SK-N-SH treated with all-trans-retinoic acid at 6 μM for 48 hours (cell line): ENCODE measurements at regions not wholly inside any gene's neighbourhood (a gene's known extent, or its start where the extent isn't known, plus 50 kb on each side); places are given as distances from the start of the nearest gene placed in this dataset.

ENCODE experiments used
- ATAC-seq: fragments of 200-7000 bp; cut with Tn5 transposase; 3 replicates; pipeline ENCODE4 v1.9.1; 2020; ENCODE audit warnings: mild to moderate bottlenecking, moderate library complexity
- ARNTL ChIP-seq: fragments of 450-650 bp; formaldehyde crosslinking; IDR thresholded peaks from 2 replicates; pipeline ENCODE4 v1.5.0; 2020; ENCODE audit warnings: low read depth, mild to moderate bottlenecking, moderate library complexity, borderline replicate concordance
- CREB5 ChIP-seq: fragments of 250-450 bp; sonication (Bioruptor Pico); IDR thresholded peaks from 2 replicates; pipeline ENCODE4 v1.5.1; 2020; ENCODE audit warnings: low read depth, mild to moderate bottlenecking, moderate library complexity
- CSDC2 ChIP-seq: fragments of 250-450 bp; sonication (Bioruptor Pico); IDR thresholded peaks from 2 replicates; pipeline ENCODE4 v1.5.0; 2020; ENCODE audit warnings: mild to moderate bottlenecking, moderate library complexity
- ESRRG ChIP-seq: fragments of 250-450 bp; sonication (Bioruptor Pico); IDR thresholded peaks from 2 replicates; pipeline ENCODE4 v1.6.1; 2021; ENCODE audit warnings: mild to moderate bottlenecking
- GLIS3 ChIP-seq: fragments of 250-450 bp; sonication (Bioruptor Pico); IDR thresholded peaks from 2 replicates; pipeline ENCODE4 v1.5.0; 2020; ENCODE audit warnings: mild to moderate bottlenecking, moderate library complexity
- OSR1 ChIP-seq: fragments of 250-450 bp; sonication (Bioruptor Pico); IDR thresholded peaks from 2 replicates; pipeline ENCODE4 v1.8.0; 2022; ENCODE audit warnings: moderate library complexity, mild to moderate bottlenecking, inconsistent platforms
- PATZ1 ChIP-seq: fragments of 250-450 bp; sonication (Bioruptor Pico); IDR thresholded peaks from 2 replicates; pipeline ENCODE4 v1.8.0; 2020; ENCODE audit warnings: mild to moderate bottlenecking, moderate library complexity, borderline replicate concordance
- POU6F1 ChIP-seq: fragments of 250-450 bp; sonication (Bioruptor Pico); IDR thresholded peaks from 2 replicates; pipeline ENCODE4 v1.8.0; 2021; ENCODE audit warnings: low read depth, mild to moderate bottlenecking, moderate library complexity, borderline replicate concordance
- PPARA ChIP-seq: fragments of 250-450 bp; sonication (Bioruptor Pico); IDR thresholded peaks from 2 replicates; pipeline ENCODE4 v1.5.0; 2020; ENCODE audit warnings: mild to moderate bottlenecking, borderline replicate concordance
- RARB ChIP-seq: fragments of 250-450 bp; sonication (Bioruptor Pico); IDR thresholded peaks from 2 replicates; pipeline ENCODE4 v1.8.0; 2021; ENCODE audit warnings: mild to moderate bottlenecking, moderate library complexity
- SNAI2 ChIP-seq: fragments of 250-450 bp; sonication (Bioruptor Pico); IDR thresholded peaks from 2 replicates; pipeline ENCODE4 v1.5.0; 2020; ENCODE audit warnings: mild to moderate bottlenecking, moderate library complexity
- TOX ChIP-seq: fragments of 250-450 bp; sonication (Bioruptor Pico); IDR thresholded peaks from 2 replicates; pipeline ENCODE4 v1.8.0; 2021; ENCODE audit warnings: mild to moderate bottlenecking, moderate library complexity, borderline replicate concordance
- TSHZ2 ChIP-seq: fragments of 250-450 bp; sonication (Bioruptor Pico); IDR thresholded peaks from 2 replicates; pipeline ENCODE4 v1.5.0; 2020; ENCODE audit warnings: mild to moderate bottlenecking, moderate library complexity
- ZC3H10 ChIP-seq: fragments of 250-450 bp; sonication (Bioruptor Pico); IDR thresholded peaks from 2 replicates; pipeline ENCODE4 v1.5.1; 2021; ENCODE audit warnings: mild to moderate bottlenecking, moderate library complexity
- ZFP3 ChIP-seq: fragments of 250-450 bp; sonication (Bioruptor Pico); IDR thresholded peaks from 2 replicates; pipeline ENCODE4 v1.5.0; 2020; ENCODE audit warnings: mild to moderate bottlenecking, moderate library complexity
- ZFP30 ChIP-seq: fragments of 450-650 bp; formaldehyde crosslinking; IDR thresholded peaks from 2 replicates; pipeline ENCODE4 v1.5.0; 2022; ENCODE audit warnings: mild to moderate bottlenecking, moderate library complexity
- ZNF565 ChIP-seq: fragments of 450-650 bp; formaldehyde crosslinking; conservative IDR thresholded peaks from 2 replicates; pipeline ENCODE4 v1.5.0; 2020; ENCODE audit warnings: low read depth, mild to moderate bottlenecking, moderate library complexity
- ZNF70 ChIP-seq: fragments of 450-650 bp; formaldehyde crosslinking; IDR thresholded peaks from 2 replicates; pipeline ENCODE4 v1.5.0; 2020; ENCODE audit warnings: mild to moderate bottlenecking, moderate library complexity

- no peak for TF ChIP-seq POU6F1 (CRISPR knock-in tag)
- TF ChIP-seq PPARA: no peak
- no peak for TF ChIP-seq CREB5 (CRISPR knock-in tag)
- TF ChIP-seq OSR1 (CRISPR knock-in tag): no peak
- no peak for TF ChIP-seq RARB (CRISPR knock-in tag)
- TF ChIP-seq, all 23 proteins: peak for 0
These were observed 136.6 kb upstream of the FAM47B start (continued) for GRCh38 chrX:34805951-34806350.

GRCh38 chrX:34809096-34809495, 133.5 kb upstream of the FAM47B start:
- no peak for TF ChIP-seq ZNF70 (CRISPR knock-in tag)
- no peak for TF ChIP-seq ZC3H10 (CRISPR knock-in tag)
- no peak for TF ChIP-seq TSHZ2
- no peak for TF ChIP-seq PATZ1 (CRISPR knock-in tag)
- no peak for TF ChIP-seq CSDC2 (CRISPR knock-in tag)
- no peak for TF ChIP-seq GLIS3
- no peak for TF ChIP-seq ZFP30 (CRISPR knock-in tag)
- TF ChIP-seq ZFP3 (CRISPR knock-in tag): no peak
- TF ChIP-seq OSR1 (CRISPR knock-in tag): no peak
- TF ChIP-seq TOX (CRISPR knock-in tag): no peak
- no peak for TF ChIP-seq ZNF565 (CRISPR knock-in tag)
- ATAC-seq: no peak

- TF ChIP-seq GLIS3 (no peak), ZFP30 (CRISPR knock-in tag) (no peak), ZC3H10 (CRISPR knock-in tag) (no peak), CREB5 (CRISPR knock-in tag) (no peak), POU6F1 (CRISPR knock-in tag) (no peak), ARNTL (CRISPR knock-in tag) (no peak), ESRRG (CRISPR knock-in tag) (no peak), TOX (CRISPR knock-in tag) (no peak), PATZ1 (CRISPR knock-in tag) (no peak), ZNF70 (CRISPR knock-in tag) (no peak), OSR1 (CRISPR knock-in tag) (no peak), SNAI2 (CRISPR knock-in tag) (no peak), ZFP3 (CRISPR knock-in tag) (no peak)
- peak; percentile 55; the same call in 2 of the 3 replicates for ATAC-seq
These were observed 132.2 kb upstream of the FAM47B start for GRCh38 chrX:34810364-34810763.
